ENCODE measurements at regions not wholly inside any gene's neighbourhood (a gene's known extent, or its start where the extent isn't known, plus 50 kb on each side); places are given as distances from the start of the nearest gene placed in this dataset.
"Not testable (repeated sequence)": the region's sequence is repeated elsewhere in the genome, so short reads cannot be mapped to it uniquely, and the experiment has no call there.

DNA sequence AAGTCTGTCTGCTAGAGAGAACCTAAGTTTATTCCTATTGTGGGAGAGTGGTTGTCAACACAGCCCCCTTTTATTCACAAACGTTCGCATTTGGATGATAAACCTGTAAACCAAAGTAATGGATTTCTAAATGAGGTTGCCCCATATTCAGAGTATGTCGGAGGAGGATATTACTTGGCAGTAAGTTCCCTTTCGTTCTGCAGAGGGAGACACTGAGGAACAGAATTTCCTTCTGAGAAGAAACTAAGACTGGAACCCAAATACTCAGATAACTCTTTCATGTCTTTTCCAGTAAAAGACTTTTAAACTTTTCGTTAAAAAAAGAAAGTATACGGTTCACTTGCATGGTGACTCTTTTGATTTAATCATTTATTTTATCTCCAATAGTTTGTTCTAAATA lies 754.6 kb upstream of the MMS22L start:
- no peak for DNase-seq (ENCODE audit: low read depth)

DNA sequence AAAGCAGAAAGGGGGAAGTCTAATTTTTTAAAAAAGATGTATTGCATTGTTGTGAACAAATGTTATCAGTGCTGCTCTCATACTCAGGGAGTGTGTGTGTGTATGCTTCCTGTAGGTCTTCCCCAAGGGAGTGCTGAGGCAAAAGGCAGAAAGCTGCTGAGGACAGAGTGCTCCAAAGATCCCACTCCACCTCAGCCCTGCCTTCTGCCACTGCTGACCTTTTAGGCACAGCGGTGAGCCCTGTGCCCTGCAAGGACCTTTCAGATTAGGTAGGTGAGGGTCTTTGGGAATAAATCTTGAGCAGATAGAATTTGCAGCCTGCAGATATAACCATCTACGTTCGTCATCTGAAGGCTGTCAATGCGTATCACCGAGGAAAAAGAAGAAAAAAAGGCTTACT lies 756.4 kb upstream of the MMS22L start:
- DNase-seq (ENCODE audit: low read depth): no peak

DNA sequence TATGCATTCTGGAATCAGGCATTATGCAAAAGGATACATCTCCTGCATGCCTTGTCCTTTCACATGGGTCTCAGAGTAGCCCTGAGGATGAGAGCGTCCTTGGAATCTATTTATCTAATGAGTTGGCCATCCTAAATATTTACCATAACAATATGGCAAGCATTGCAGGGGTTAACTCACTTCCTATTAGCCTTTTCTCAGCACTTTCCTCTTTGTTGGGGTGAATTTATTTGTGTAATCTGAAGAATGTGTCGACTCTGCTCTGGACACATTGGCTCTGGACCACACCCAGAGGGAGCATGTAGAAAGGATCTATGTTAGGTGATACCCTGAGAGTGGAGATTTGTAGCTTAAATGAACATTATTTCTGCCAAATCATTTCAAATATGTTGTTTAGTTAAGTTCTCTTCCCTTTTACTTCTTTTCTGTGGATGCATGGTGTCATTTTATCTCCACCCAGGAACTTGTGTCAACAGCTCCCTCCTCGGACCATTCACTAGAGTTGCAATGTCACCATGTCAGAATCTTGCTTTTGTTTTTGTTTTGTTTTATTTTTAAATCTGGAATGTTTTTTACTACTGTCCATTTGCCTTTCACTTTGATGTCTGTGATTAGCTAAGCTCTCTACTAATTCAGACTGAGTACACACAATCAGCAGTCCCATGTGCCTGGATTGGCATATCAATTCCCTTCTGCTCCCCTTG lies 757.0 kb upstream of the MMS22L start:
- no peak for DNase-seq (ENCODE audit: low read depth)

DNA sequence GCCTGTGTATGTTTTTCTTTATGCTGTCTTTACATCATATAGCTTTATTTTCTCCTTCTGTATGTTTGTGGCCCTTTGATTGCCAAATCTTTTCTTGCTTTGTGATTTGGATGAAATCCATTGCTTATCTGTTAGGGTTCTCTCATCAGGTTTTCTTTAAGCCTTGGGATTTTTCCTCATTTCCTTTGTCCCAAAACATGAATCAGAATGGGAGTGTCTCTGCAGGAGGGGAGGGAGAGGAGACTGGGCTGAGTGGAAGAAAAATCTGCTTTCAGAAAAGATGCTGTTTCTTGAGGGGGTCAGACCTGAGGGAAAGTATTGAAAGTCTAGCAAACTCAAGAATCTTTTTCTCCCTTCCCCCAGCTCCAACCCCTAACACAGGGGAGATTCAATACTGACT lies 758.0 kb upstream of the MMS22L start:
- DNase-seq (ENCODE audit: low read depth): no peak

DNA sequence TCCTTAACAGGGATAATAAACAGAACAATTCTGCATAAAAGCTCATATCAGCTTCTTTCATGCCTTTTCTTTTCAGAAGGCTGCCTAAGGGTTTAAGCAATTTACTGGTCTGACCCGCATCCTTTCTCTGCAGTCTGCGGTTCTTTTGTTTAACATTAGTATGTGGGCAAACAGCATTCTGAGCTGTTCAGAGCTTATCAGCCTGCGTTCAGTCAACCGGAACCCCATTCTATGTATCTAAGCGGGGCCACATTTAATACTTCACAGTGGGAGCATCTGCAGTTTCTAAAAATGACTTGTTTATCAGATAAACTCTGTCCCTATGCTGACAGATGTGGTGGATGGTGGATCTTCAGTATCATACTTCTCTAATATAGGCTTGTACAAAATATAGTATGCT lies 758.9 kb upstream of the MMS22L start:
- DNase-seq (ENCODE audit: low read depth): no peak

DNA sequence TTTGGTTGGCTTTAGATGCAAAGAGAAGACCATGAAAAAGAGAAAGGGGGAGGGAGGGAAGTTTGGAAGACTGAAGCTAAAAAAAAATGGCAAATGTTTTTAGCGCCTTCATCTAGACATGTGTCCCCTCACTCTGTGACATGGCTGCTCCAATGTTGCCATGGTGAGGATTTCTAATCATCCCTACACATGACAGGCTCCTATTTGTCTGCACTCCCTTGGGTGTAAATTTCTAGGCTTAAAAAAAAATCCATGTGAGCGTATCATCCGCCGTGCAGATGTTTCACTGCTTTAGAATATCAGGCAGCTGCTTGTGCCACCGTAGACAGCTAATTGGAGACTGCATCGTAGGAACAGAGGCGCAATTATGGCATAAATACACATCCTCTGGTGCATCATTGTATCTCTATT lies 761.1 kb upstream of the MMS22L start:
- DNase-seq (ENCODE audit: low read depth): no peak

DNA sequence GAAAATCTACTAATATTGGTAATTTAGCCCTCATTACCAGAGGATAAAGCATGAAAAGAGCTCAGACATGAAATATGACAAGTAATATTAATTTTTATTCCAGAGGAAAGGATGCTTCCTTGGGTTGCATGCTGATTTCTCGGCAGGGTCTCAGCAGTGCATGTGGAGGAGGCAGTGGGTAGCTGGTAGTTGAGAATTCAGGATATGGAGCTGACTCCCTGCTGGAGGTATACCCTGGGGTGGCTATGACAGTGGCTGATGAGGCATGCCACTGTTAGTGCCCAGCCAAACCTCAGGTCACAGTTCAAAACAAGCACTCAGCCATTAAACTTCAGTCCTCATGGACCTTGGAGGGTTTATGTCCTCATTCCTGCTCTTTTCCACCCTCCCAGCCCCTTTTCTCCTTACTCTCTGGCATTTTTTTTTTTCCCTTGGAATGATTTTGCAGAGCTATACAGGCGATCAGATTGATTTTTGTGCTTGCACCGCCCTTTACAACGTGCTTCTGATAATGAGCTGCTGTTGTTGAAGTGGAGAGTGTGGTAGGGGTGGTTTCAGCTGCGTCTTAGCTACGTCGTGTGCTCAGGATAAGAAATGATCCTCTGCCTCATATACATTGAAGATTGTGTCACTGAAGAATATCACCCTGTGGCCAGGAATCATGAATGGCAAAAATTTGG lies 761.9 kb upstream of the MMS22L start:
- no peak for DNase-seq (ENCODE audit: low read depth)

DNA sequence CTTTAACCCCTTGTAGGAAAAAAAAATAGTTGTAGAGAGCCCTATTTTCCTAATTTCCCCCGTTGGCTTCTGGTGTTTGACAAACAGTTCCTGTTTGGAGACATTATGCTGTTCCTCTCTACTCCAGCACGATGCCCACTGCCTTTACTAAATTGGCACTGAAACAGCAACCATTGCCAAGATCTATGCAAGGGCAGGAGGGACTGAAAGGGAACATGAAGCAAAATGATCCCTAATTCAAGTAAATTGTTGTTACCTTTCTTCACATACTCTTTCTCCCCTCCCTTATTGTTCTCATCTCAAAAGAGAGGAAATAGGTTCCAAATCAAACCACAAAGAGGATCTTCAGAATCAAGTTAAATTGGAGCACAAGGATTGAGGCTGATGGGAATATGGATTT lies 764.1 kb upstream of the MMS22L start:
- DNase-seq (ENCODE audit: low read depth): no peak

DNA sequence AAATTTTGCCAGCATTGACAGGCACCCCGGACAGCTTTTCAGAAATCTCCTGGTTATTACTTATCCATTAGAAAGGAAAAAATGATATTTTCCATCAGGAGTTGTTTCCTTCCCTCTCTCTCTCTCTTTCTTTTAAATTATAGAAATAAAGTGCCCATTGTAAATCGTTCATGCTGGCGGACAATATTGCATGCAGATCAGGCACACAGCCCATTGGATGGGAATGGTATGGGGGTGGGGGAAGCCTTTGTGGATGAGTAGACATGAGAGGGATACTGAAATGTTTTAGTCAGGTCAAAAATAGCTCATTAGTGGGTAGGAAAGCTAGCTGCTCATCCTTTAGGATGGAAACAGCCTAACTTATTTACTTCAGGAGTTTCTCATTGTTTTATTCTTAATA lies 764.9 kb upstream of the MMS22L start:
- DNase-seq (ENCODE audit: low read depth): no peak

DNA sequence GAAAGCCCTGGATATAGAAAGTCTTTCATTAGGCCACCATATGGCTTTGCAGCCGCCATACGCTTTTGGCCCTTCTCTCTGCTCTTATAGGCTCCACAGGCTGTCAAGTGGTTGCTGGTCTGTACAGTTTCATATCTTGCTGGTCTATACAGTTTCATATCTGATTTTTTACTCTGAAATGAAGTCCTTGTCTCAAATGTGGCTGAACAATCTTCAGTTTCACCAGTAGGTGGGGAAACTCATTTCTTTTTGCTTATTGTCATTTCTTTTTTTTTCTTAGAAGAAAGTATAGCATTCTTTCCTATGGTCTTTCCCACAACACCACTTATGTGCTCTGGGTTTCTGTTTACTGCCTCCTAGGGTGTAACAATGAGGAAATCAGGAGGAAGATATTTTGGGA lies 771.4 kb upstream of the MMS22L start:
- DNase-seq (ENCODE audit: low read depth): no peak

DNA sequence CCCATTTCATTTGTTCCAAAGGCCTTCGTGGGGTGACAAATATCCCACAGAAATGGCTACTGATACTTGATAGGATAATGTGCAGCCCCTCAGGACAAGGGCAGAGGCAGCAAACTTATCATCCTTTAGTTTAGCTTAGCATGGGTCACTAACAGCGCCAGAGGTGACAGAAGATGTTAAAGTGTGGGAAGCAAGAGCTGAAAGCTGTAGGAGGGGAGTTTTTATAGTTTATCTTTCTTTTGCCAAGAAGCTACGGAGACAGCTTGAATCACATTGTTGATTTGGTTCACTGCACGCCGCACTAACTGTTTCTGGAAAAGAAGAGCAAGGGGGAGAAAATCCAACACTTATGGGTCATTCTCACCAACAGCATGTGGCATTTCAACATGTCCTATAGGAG lies 773.9 kb upstream of the MMS22L start:
- no peak for DNase-seq (ENCODE audit: low read depth)

DNA sequence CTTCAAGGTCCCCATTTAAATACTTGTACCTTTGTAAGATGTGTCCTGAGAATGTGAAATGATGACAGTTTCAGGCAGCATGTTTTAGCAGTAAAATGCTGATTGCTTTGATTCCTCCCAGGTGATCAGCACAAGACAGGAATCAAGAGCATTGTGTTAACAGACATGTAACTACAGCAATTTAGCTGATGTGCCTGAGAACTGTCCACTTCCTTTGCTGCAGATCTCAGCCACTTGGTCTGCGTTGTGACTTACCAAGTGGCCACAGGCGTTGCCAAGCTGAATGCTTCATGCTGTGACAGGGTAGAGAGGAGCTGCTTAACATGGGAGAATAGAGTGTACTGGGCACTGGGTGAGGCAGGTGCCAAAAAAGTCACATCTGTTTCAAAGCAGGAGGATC lies 767.0 kb upstream of the POU3F2 start:
- DNase-seq (ENCODE audit: low read depth): no peak

DNA sequence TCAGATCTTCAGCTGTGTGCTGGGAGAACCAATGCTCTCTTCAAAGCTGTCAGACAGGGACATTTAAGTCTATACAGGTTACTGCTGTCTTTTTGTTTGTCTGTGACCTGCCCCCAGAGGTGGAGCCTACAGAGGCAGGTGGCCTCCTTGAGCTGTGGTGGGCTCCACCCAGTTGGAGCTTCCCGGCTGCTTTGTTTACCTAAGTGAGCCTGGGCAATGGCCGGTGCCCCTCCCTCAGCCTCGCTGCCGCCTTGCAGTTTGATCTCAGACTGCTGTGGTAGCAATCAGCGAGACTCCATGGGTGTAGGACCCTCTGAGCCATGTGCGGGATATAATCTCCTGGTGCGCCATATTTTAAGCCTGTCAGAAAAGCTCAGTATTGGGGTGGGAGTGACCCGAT lies 745.8 kb upstream of the POU3F2 start:
- DNase-seq (ENCODE audit: low read depth): not testable (repeated sequence)

DNA sequence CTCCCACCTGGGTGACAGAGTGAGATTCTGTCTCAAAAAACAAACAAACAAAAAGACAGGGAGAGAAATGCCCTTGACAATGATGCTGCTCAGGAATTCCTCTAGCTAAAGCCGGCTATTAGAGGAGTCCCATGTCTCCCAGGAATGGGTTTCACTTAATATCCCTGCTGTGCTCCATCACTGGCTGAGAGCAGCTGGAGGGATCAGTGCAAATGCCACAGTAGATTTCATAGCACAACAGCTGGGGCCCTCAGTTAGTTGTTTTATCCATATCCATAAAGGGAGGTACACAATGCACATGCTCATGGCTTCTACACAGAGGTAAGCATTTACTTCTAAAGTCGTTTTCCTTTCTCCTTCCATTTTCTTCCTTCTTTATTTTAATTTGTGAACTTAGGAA lies 742.0 kb upstream of the POU3F2 start:
- no peak for DNase-seq (ENCODE audit: low read depth)

DNA sequence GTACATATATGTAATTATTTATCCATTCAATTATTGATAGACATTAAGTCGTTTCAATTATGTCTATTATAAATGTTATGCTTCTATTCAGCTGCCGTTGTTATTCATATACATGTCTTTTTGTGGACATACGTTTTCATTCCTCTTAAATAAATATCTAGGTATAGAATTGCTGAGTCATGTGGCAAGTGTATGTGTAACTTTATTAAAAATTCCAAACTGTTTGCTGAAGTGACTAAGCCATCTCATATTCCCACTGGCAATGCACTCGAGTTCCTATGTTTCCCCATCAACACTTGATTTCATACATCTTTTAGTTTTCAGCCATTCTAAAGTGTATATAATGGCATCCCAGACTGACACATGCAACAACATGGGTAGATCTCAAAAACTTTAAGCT lies 739.7 kb upstream of the POU3F2 start:
- DNase-seq (ENCODE audit: low read depth): no peak

DNA sequence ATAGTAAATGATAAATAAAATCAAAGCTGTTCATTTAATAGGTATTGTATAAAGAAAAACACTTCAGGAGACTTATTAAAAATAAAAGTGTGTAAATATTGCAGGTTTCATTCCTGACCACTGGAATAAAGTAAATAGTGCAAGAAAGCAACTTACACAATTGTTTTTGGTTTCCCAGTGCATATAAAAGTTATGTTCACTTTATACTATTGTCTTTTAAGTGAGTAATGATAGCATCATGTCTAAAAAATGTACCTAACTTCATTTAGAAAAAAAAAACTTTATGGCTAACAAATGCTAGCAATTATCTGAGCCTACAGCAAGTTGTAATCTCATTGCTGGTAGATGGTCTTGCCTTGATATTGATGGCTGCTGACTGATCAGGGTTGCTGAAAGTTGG lies 726.6 kb upstream of the POU3F2 start:
- DNase-seq (ENCODE audit: low read depth): no peak

DNA sequence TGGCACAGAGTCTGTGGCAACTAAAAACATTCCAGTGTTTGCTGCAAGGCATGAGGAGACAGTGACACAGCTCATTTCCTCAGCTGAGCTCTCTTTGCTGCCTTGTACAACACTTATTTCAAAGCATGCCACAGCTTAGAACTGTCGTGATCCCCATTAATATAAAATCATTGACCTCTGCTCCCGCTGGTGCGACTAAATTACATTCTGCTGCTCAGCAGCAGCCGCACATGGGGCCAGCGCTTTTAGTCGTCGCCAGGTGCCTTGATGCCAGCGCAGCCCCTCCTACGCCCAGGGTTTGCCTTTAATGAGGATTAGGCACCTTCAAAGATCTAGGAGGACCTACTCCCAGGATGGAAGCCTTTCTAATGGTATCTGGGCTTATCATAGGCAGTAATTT lies 717.9 kb upstream of the POU3F2 start:
- DNase-seq (ENCODE audit: low read depth): no peak

DNA sequence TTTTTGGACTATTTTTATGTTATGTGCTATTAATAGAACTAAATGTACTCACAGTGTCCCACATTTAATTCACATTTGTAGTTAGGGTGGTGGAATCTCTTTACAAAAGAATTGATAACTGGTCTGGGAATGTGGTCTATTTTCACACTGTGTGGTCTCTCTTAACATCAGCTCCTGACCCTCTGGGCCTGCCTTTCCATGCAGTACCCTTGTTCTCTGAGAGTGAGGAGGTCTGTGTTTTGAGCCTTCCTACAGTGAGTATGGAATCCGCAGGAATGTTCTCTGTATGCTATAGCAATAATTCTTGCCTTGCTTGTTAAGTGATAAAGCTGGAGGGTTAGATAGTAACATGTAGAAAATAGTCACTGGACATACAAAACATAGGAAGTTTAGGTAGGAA lies 717.3 kb upstream of the POU3F2 start:
- DNase-seq (ENCODE audit: low read depth): no peak

DNA sequence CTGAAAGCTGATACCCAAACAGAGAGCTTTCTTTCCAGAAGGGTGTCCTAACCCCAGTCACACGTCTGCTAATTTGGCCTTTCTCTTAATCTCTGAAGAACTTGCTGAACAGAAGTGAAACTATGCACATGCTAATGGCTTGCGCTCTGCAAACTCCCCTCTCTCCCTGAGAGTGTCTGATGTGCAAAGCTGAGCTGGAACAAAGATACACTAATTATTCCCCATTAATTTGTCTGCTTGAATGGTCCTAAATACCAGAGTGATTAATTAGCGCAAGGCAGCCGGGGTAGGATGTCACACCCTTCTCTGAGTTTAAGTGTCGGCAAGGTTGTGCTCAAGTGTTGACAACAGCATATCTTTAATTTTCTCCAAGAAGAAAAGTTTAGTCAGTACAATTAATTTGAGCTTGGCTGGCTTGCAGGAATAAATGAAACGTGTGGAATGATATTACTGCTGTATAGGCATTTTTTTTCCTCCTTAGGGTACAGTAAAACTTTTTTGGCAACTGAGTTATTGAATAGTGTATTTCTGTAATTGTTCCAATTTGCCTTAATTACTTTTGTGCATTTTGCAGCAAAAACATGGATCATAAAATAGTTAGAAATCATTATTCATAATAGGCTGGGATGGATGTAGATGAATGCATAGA lies 715.9 kb upstream of the POU3F2 start:
- no peak for DNase-seq (ENCODE audit: low read depth)

DNA sequence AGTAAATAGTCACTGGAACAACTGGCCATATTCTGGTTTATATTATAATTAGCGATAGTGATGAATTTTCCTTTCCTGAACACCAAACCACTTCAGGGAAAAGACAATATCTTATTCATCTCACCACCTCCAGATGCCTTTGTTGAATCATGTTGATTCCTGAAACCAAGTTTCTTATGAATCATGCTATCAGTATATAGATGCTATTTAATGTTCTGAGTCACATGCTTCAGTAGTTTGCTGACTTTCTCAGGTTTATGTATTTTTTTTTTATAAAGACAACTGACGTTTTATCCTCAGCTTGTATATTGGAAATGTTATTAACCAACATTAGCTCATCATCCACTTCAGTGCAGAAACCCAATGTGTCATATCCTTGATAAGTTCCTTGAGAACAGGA lies 710.2 kb upstream of the POU3F2 start:
- DNase-seq (ENCODE audit: low read depth): no peak

DNA sequence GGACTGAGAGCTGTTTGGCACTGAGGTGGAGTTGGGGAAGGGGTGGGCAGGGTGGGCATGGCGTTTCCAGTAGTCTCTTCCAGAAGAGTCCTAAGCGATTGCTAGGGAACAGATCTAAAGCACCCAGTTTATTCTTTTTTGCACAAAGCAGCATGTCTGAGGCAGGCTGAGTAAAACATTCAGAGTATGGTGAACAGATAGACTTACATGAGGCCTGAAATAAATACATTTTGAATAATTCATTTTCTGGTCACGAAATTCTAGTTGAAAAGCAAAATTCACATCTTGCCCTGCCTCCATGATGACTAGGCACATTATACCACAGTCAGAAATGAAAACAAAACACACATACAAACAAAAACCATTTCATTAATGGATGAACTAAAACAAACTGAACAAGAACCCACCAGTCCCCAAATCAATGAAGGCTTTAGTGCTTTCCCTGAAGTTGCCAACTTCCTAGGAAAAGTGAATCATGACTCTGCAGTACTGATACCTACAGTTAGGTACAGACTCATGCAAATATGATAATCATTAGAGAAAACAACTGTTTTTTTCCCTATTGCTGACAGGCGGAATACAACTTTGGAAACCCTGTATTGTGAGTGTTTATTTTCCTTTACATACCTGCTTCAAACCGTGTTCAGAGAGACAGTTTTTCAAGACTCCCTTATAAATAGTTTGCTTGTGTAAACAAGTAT lies 702.9 kb upstream of the POU3F2 start:
- no peak for DNase-seq (ENCODE audit: low read depth)

DNA sequence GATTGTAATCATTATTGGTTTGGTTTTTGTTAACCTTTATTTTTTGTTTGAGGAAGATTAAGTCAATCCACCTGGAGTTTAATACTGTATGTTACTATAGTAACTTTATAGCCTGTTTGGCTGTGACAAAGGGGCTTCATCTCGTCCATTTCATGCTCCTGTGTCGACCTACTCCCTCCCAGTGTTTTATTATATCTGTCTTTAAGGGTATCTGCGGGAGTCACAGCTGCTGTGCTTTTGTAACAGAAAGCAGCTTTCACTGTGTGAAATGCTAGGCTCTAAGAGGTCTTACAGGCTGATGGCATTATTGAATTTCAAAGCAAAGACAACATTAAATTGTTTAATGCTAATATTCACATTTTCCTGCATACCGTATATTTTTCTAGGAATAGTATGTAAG lies 698.0 kb upstream of the POU3F2 start:
- DNase-seq (ENCODE audit: low read depth): no peak

DNA sequence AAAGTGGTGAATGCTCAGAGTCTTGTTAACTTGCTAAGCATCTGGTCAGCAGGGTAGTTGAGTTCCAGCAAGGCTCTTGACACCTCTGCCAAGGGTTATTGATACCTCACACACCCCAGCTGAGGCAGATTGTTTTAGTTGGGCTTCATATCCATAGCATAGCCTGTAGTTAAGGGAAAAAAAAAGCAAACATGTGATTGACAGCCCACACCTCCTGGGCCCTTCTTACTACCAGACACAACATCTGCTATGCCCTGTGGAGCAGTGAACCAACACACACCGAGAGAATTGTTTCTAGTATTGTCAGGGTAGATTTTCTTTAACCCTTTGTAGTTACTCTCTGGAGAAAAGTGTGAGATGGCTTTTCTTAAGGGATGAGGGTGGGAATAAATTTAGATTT lies 697.0 kb upstream of the POU3F2 start:
- no peak for DNase-seq (ENCODE audit: low read depth)
